ENCODE measurements at regions not wholly inside any gene's neighbourhood (a gene's known extent, or its start where the extent isn't known, plus 50 kb on each side); places are given as distances from the start of the nearest gene placed in this dataset.

GRCh38 chr18:71028285-71028762, 739.5 kb downstream of the SOCS6 start:
- Mint-ChIP-seq H3K4me3 (no peak overlapping the region), H3K9me3 (peaks cover 9% of the 10 kb centered on the region), H3K36me3 (ENCODE audit: low read depth) (no peaks in the 10 kb centered on the region), H3K27ac (no peak overlapping the region), H3K4me1 (peaks cover 6% of the 10 kb centered on the region), H3K27me3 (ENCODE audit: low read depth) (peaks cover 4% of the 10 kb centered on the region)
- TF ChIP-seq CTCF (IDR thresholded peaks at IDR 0.05; ENCODE audit: unreplicated experiment in 3 of 3) = no peak

- Mint-ChIP-seq H3K27ac (no peak overlapping the region), H3K36me3 (ENCODE audit: low read depth) (no peaks in the 10 kb centered on the region), H3K27me3 (ENCODE audit: low read depth) (peaks cover 4% of the 10 kb centered on the region), H3K4me3 (no peak overlapping the region), H3K4me1 (peaks cover 1% of the 10 kb centered on the region), H3K9me3 (peaks cover 6% of the 10 kb centered on the region)
- TF ChIP-seq CTCF (IDR thresholded peaks at IDR 0.05; ENCODE audit: unreplicated experiment in 3 of 3) = no peak
Measured at GRCh38 chr18:71027531-71027930, 738.7 kb downstream of the SOCS6 start.

GRCh38 chr18:71025505-71026225, 736.8 kb downstream of the SOCS6 start:
- H3K27me3 Mint-ChIP-seq (ENCODE audit: low read depth) = peaks cover 4% of the 10 kb centered on the region
- peaks cover 6% of the 10 kb centered on the region for H3K9me3 Mint-ChIP-seq
- no peak for TF ChIP-seq CTCF (IDR thresholded peaks at IDR 0.05; ENCODE audit: unreplicated experiment in 3 of 3)
- no peaks in the 10 kb centered on the region for H3K36me3 Mint-ChIP-seq (ENCODE audit: low read depth)
- no peak overlapping the region for H3K4me3 Mint-ChIP-seq
- no peaks in the 10 kb centered on the region for H3K4me1 Mint-ChIP-seq
- peak overlapping the region; percentile 19 to 50 (median 44) for H3K27ac Mint-ChIP-seq

- Mint-ChIP-seq H3K27ac (no peak overlapping the region), H3K4me3 (no peak overlapping the region), H3K36me3 (ENCODE audit: low read depth) (no peaks in the 10 kb centered on the region), H3K9me3 (peaks cover 2% of the 10 kb centered on the region), H3K27me3 (ENCODE audit: low read depth) (peaks cover under 1% of the 10 kb centered on the region), H3K4me1 (no peaks in the 10 kb centered on the region)
- no peak for TF ChIP-seq CTCF (IDR thresholded peaks at IDR 0.05; ENCODE audit: unreplicated experiment in 3 of 3)
Measured at GRCh38 chr18:71022389-71022788, 733.5 kb downstream of the SOCS6 start.

- no peak for TF ChIP-seq CTCF (IDR thresholded peaks at IDR 0.05; ENCODE audit: unreplicated experiment in 3 of 3)
- no peaks in the 10 kb centered on the region for H3K27me3 Mint-ChIP-seq (ENCODE audit: low read depth)
- no peak overlapping the region for H3K27ac Mint-ChIP-seq
- no peaks in the 10 kb centered on the region for H3K36me3 Mint-ChIP-seq (ENCODE audit: low read depth)
- H3K4me1 Mint-ChIP-seq = no peaks in the 10 kb centered on the region
- peaks cover 2% of the 10 kb centered on the region for H3K9me3 Mint-ChIP-seq
- no peak overlapping the region for H3K4me3 Mint-ChIP-seq
Measured at GRCh38 chr18:71021030-71021362, 732.2 kb downstream of the SOCS6 start.
